ENCODE measurements at regions not wholly inside any gene's neighbourhood (a gene's known extent, or its start where the extent isn't known, plus 50 kb on each side); places are given as distances from the start of the nearest gene placed in this dataset.

DNA sequence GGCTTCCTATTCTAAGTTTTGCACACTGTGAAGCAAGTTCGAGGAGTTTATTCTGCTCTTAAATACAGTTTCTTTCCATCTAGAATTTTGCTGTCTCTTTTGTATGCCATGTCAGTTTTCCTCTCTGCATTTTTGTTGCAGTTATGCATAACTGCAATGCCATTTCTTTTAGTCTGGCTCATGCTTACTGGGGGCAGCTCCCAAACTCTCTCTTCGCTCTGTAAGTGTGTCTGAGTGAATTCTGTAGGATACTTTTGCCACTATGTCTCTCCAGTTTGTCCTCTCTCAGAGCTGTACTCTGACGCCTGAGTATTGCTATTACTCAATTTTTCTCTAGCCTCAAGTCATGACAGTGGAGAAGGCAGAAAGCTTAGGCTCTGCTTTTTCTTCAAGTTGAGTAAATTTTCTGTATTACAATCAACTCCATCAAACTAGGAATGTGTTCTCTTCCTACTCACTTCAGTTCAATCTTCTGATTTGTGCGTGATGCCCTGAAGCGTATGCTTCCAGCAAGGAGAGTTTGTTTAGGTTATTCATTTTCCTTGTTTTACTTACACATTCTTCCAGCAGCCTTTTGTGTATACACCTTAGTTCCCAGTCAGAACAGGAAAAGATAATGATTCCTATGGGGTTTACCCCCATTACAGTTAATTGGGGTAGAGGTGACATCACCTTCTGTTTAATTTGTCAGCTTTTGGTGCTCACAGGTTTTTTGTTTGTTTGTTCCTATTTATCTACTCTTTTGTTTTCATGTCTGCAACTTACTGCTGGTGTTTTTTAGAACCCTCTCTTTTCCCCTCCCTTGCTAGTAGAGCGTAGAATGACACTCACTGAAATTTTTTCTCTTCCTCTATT lies 430.9 kb downstream of the BCKDHB start:
- TF ChIP-seq, protein P1, sequence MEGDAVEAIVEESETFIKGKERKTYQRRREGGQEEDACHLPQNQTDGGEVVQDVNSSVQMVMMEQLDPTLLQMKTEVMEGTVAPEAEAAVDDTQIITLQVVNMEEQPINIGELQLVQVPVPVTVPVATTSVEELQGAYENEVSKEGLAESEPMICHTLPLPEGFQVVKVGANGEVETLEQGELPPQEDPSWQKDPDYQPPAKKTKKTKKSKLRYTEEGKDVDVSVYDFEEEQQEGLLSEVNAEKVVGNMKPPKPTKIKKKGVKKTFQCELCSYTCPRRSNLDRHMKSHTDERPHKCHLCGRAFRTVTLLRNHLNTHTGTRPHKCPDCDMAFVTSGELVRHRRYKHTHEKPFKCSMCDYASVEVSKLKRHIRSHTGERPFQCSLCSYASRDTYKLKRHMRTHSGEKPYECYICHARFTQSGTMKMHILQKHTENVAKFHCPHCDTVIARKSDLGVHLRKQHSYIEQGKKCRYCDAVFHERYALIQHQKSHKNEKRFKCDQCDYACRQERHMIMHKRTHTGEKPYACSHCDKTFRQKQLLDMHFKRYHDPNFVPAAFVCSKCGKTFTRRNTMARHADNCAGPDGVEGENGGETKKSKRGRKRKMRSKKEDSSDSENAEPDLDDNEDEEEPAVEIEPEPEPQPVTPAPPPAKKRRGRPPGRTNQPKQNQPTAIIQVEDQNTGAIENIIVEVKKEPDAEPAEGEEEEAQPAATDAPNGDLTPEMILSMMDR (conservative IDR thresholded peaks at IDR 0.05; ENCODE audit: low read length): no peak
- TF ChIP-seq EZH2phosphoT487 (IDR thresholded peaks at IDR 0.05; ENCODE audit: borderline replicate concordance, low read depth, low read length): no peak
